ENCODE measurements at regions not wholly inside any gene's neighbourhood (a gene's known extent, or its start where the extent isn't known, plus 50 kb on each side); places are given as distances from the start of the nearest gene placed in this dataset.
"Not testable (repeated sequence)": the region's sequence is repeated elsewhere in the genome, so short reads cannot be mapped to it uniquely, and the experiment has no call there.

DNA sequence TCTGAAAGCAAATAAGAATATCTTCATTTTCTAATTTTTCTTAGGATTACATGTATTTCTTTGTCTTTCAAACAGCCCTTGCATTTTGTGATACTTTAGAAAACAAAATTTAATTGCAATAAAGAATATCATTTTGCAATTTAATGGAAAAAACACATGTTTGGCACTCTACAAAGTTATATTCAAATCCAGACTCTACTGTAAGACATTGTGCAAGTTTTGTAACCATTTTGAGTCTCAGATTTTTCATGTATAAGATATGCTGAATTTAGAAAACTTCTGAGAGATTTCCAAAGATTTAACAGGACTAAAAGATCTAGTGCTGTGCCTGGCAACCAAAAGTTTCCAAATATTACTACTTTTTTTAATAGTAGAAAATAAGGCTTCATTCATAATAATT is 187.1 kb upstream of the AGTR1 start:
- no peaks in the 10 kb centered on the region for H3K36me3 ChIP-seq (ENCODE audit: control insufficient read depth in 2 of 3, insufficient read depth in 3 of 3, low read length in 3 of 3)
- no peaks in the 10 kb centered on the region for H3K27me3 ChIP-seq (ENCODE audit: control insufficient read depth, insufficient read depth, low read length)
- no peak overlapping the region for H3K27ac ChIP-seq (ENCODE audit: low read depth in 2 of 2, low read length in 2 of 2)
- H3K9me3 ChIP-seq (ENCODE audit: control insufficient read depth in 2 of 3, insufficient read depth in 1 of 3, low read length in 3 of 3) = no peaks in the 10 kb centered on the region
- DNase-seq (no peak), FAIRE-seq (no peak)
- TF ChIP-seq, protein P1, sequence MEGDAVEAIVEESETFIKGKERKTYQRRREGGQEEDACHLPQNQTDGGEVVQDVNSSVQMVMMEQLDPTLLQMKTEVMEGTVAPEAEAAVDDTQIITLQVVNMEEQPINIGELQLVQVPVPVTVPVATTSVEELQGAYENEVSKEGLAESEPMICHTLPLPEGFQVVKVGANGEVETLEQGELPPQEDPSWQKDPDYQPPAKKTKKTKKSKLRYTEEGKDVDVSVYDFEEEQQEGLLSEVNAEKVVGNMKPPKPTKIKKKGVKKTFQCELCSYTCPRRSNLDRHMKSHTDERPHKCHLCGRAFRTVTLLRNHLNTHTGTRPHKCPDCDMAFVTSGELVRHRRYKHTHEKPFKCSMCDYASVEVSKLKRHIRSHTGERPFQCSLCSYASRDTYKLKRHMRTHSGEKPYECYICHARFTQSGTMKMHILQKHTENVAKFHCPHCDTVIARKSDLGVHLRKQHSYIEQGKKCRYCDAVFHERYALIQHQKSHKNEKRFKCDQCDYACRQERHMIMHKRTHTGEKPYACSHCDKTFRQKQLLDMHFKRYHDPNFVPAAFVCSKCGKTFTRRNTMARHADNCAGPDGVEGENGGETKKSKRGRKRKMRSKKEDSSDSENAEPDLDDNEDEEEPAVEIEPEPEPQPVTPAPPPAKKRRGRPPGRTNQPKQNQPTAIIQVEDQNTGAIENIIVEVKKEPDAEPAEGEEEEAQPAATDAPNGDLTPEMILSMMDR (IDR thresholded peaks at IDR 0.05; ENCODE audit: borderline replicate concordance, extremely low read depth, insufficient read depth) = no peak
- no peak overlapping the region for H3K9ac ChIP-seq (ENCODE audit: low read length in 3 of 3)
- intact Hi-C loops (cut with DNase I) = no loop called here
- no peak overlapping the region for H3K4me3 ChIP-seq (ENCODE audit: low read length in 3 of 3)
- H3K4me1 ChIP-seq (ENCODE audit: control insufficient read depth in 2 of 3, insufficient read depth in 2 of 3, low read depth in 1 of 3, low read length in 3 of 3) = no peaks in the 10 kb centered on the region

- DNase-seq = no peak
- FAIRE-seq = no peak
- H3K27ac ChIP-seq (ENCODE audit: low read depth in 2 of 2, low read length in 2 of 2) = no peak overlapping the region
- no peak overlapping the region for H3K9ac ChIP-seq (ENCODE audit: low read length in 3 of 3)
- H3K4me1 ChIP-seq (ENCODE audit: control insufficient read depth in 2 of 3, insufficient read depth in 2 of 3, low read depth in 1 of 3, low read length in 3 of 3) = no peaks in the 10 kb centered on the region
- intact Hi-C loops (cut with DNase I) = no loop called here
- no peaks in the 10 kb centered on the region for H3K27me3 ChIP-seq (ENCODE audit: control insufficient read depth, insufficient read depth, low read length)
- H3K4me3 ChIP-seq (ENCODE audit: low read length in 3 of 3) = no peak overlapping the region
- no peaks in the 10 kb centered on the region for H3K9me3 ChIP-seq (ENCODE audit: control insufficient read depth in 2 of 3, insufficient read depth in 1 of 3, low read length in 3 of 3)
- no peaks in the 10 kb centered on the region for H3K36me3 ChIP-seq (ENCODE audit: control insufficient read depth in 2 of 3, insufficient read depth in 3 of 3, low read length in 3 of 3)
- TF ChIP-seq, protein P1 (IDR thresholded peaks at IDR 0.05; ENCODE audit: borderline replicate concordance, extremely low read depth, insufficient read depth) = no peak
Observed at GRCh38 chr3:148512648-148513047, 185.1 kb upstream of the AGTR1 start.

DNA sequence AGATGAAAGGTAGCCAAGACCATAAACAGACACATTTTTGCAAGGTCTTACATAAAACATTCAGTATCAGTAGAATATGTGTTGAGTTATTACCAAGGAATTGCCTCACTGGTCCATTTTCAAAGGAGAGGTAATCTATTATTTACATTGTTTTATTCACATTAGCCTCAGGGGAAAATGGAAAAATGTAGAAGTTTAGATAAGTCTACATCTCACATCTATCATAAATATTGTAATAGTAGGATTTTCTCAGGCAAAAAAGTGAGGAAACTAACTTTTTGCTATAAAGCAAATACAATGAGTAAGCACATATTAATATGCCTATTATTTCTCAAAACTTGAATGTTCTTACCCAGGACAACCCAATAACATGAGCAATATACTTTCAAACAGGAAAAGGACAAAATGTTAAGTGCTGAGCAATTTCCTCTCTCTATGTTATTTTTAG is 184.6 kb upstream of the AGTR1 start:
- H3K9ac ChIP-seq (ENCODE audit: low read length in 3 of 3) = no peak overlapping the region
- H3K4me1 ChIP-seq (ENCODE audit: control insufficient read depth in 2 of 3, insufficient read depth in 2 of 3, low read depth in 1 of 3, low read length in 3 of 3) = no peaks in the 10 kb centered on the region
- H3K36me3 ChIP-seq (ENCODE audit: control insufficient read depth in 2 of 3, insufficient read depth in 3 of 3, low read length in 3 of 3) = no peaks in the 10 kb centered on the region
- DNase-seq (peak in 1 of 5 donors; percentile 6), FAIRE-seq (no peak)
- no peak overlapping the region for H3K27ac ChIP-seq (ENCODE audit: low read depth in 2 of 2, low read length in 2 of 2)
- no peaks in the 10 kb centered on the region for H3K9me3 ChIP-seq (ENCODE audit: control insufficient read depth in 2 of 3, insufficient read depth in 1 of 3, low read length in 3 of 3)
- H3K27me3 ChIP-seq (ENCODE audit: control insufficient read depth, insufficient read depth, low read length) = no peaks in the 10 kb centered on the region
- TF ChIP-seq, protein P1 (IDR thresholded peaks at IDR 0.05; ENCODE audit: borderline replicate concordance, extremely low read depth, insufficient read depth) = no peak
- no peak overlapping the region for H3K4me3 ChIP-seq (ENCODE audit: low read length in 3 of 3)
- intact Hi-C loops (cut with DNase I) = no loop called here

DNA sequence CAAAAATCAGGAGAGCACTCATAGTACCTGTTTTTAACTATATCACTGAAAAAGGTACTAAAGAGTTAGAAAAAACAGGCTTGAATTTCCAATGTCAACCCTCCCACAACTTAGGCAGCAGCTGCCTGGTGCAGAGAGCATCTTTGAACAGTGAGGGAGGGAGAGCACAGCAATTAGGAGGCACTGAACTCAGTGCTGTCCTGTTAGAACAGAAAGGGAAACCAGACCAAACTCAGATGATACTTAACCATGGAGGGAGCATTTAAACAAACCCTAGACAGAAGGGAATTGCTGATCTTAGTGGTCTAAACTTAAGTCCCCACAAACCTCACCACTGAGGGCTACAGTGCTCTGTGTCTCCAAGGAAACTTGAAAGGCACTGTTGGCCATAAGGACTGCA is 179.2 kb upstream of the AGTR1 start:
- Histone ChIP-seq H3K9ac (ENCODE audit: low read length in 3 of 3) (no peak overlapping the region), H3K27me3 (ENCODE audit: control insufficient read depth, insufficient read depth, low read length) (no peaks in the 10 kb centered on the region), H3K36me3 (ENCODE audit: control insufficient read depth in 2 of 3, insufficient read depth in 3 of 3, low read length in 3 of 3) (no peaks in the 10 kb centered on the region), H3K4me3 (ENCODE audit: low read length in 3 of 3) (no peak overlapping the region), H3K27ac (ENCODE audit: low read depth in 2 of 2, low read length in 2 of 2) (no peak overlapping the region), H3K9me3 (ENCODE audit: control insufficient read depth in 2 of 3, insufficient read depth in 1 of 3, low read length in 3 of 3) (no peaks in the 10 kb centered on the region), H3K4me1 (ENCODE audit: control insufficient read depth in 2 of 3, insufficient read depth in 2 of 3, low read depth in 1 of 3, low read length in 3 of 3) (no peaks in the 10 kb centered on the region)
- TF ChIP-seq, protein P1 (IDR thresholded peaks at IDR 0.05; ENCODE audit: borderline replicate concordance, extremely low read depth, insufficient read depth) = no peak
- FAIRE-seq (no peak), DNase-seq (no peak)
- intact Hi-C loops (cut with DNase I) = no loop called here

- H3K4me1 ChIP-seq (ENCODE audit: control insufficient read depth in 2 of 3, insufficient read depth in 2 of 3, low read depth in 1 of 3, low read length in 3 of 3); H3K9ac ChIP-seq (ENCODE audit: low read length in 3 of 3); H3K36me3 ChIP-seq (ENCODE audit: control insufficient read depth in 2 of 3, insufficient read depth in 3 of 3, low read length in 3 of 3); H3K27ac ChIP-seq (ENCODE audit: low read depth in 2 of 2, low read length in 2 of 2); H3K27me3 ChIP-seq (ENCODE audit: control insufficient read depth, insufficient read depth, low read length); H3K4me3 ChIP-seq (ENCODE audit: low read length in 3 of 3); intact Hi-C loops (cut with DNase I); H3K9me3 ChIP-seq (ENCODE audit: control insufficient read depth in 2 of 3, insufficient read depth in 1 of 3, low read length in 3 of 3); DNase-seq; FAIRE-seq: not testable (repeated sequence)
Observed at GRCh38 chr3:148525621-148526020, 172.1 kb upstream of the AGTR1 start.
